Stomach smooth muscle (tissue), 2 donors: ENCODE measurements at regions not wholly inside any gene's neighbourhood (a gene's known extent, or its start where the extent isn't known, plus 50 kb on each side); places are given as distances from the start of the nearest gene placed in this dataset.

Experiments
- H3K27ac ChIP-seq: one replicate; pipeline ENCODE4 v1.7.0; 2013; ENCODE audit warnings: mild to moderate bottlenecking, low read length, inconsistent platforms
- H3K27me3 ChIP-seq, 2 donors: one replicate each; pipeline ENCODE4 v1.7.0; 2013; ENCODE audit warnings: low read length in 2 of 2; ENCODE audit not compliant: insufficient read depth in 2 of 2, control insufficient read depth in 1 of 2
- H3K36me3 ChIP-seq, 2 donors: one replicate each; pipeline ENCODE4 v1.7.0; 2013; ENCODE audit warnings: low read length in 2 of 2; ENCODE audit not compliant: control insufficient read depth in 2 of 2, insufficient read depth in 2 of 2
- H3K4me1 ChIP-seq: one replicate; pipeline ENCODE4 v1.7.0; 2013; ENCODE audit warnings: low read length; ENCODE audit not compliant: control insufficient read depth, insufficient read depth
- H3K4me3 ChIP-seq, 2 donors: one replicate each; pipeline ENCODE4 v1.7.0; 2013; ENCODE audit warnings: low read length in 2 of 2
- H3K9ac ChIP-seq, 2 donors: one replicate each; pipeline ENCODE4 v1.7.0; 2013; ENCODE audit warnings: low read length in 2 of 2, mild to moderate bottlenecking in 1 of 2
- H3K9me3 ChIP-seq, 2 donors: one replicate each; pipeline ENCODE4 v1.7.0; 2013; ENCODE audit warnings: low read length in 2 of 2; ENCODE audit not compliant: control insufficient read depth in 2 of 2
- donor health status: healthy.
- donor health status: Pancreatic carcinoma.

GRCh38 chr6:44624226-44624625 is 236.7 kb downstream of the CDC5L start:
- no peak overlapping the region for H3K27ac ChIP-seq
- H3K9ac ChIP-seq: no peak overlapping the region
- no peaks in the 10 kb centered on the region for H3K9me3 ChIP-seq
- no peak overlapping the region for H3K4me3 ChIP-seq
- H3K4me1 ChIP-seq: no peaks in the 10 kb centered on the region
- H3K36me3 ChIP-seq: no peaks in the 10 kb centered on the region
- H3K27me3 ChIP-seq: peaks cover 0 to 2% of the 10 kb centered on the region in 2 donors

- Histone ChIP-seq H3K36me3 (no peaks in the 10 kb centered on the region), H3K9me3 (no peaks in the 10 kb centered on the region), H3K27me3 (peaks cover 0 to 2% of the 10 kb centered on the region in 2 donors), H3K4me3 (no peak overlapping the region), H3K27ac (no peak overlapping the region), H3K4me1 (no peaks in the 10 kb centered on the region), H3K9ac (no peak overlapping the region)
Observed at GRCh38 chr6:44624936-44625573, 237.5 kb downstream of the CDC5L start.

DNA sequence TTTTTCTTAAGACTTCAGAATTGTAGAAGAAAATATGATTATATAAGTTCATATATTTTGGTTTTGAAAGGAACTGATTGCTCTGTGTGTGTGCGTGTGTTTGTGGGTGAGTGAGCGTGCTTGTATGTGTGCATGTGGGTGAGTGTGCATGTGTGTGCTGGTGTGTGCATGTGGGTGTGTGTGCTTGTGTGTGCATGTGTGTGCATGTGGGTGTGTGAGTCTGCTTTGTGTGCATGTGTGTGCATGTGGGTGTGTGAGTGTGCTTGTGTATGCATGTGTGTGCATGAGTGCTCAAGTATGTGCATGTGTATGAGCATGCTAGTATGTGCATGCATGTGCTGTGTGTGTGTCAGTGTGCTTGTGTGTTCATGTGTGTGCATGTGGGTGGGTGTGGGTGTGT is 238.5 kb downstream of the CDC5L start:
- Histone ChIP-seq H3K4me1 (no peaks in the 10 kb centered on the region), H3K27me3 (peaks cover 0 to 2% of the 10 kb centered on the region in 2 donors), H3K27ac (no peak overlapping the region), H3K9me3 (no peaks in the 10 kb centered on the region), H3K4me3 (no peak overlapping the region), H3K36me3 (no peaks in the 10 kb centered on the region), H3K9ac (no peak overlapping the region)

GRCh38 chr6:44626616-44627015 is 239.1 kb downstream of the CDC5L start:
- no peak overlapping the region for H3K27ac ChIP-seq
- no peak overlapping the region for H3K9ac ChIP-seq
- no peak overlapping the region for H3K4me3 ChIP-seq

GRCh38 chr6:44627091-44627882 is 239.8 kb downstream of the CDC5L start:
- Histone ChIP-seq H3K27me3 (peaks cover 0 to 2% of the 10 kb centered on the region in 2 donors), H3K4me1 (no peaks in the 10 kb centered on the region), H3K9me3 (no peaks in the 10 kb centered on the region), H3K36me3 (no peaks in the 10 kb centered on the region), H3K4me3 (no peak overlapping the region), H3K27ac (no peak overlapping the region), H3K9ac (no peak overlapping the region)

More at GRCh38 chr6:44626616-44627015, 239.1 kb downstream of the CDC5L start:
- H3K27me3 ChIP-seq: peaks cover 0 to 2% of the 10 kb centered on the region in 2 donors
- no peaks in the 10 kb centered on the region for H3K9me3 ChIP-seq
- no peaks in the 10 kb centered on the region for H3K4me1 ChIP-seq
- H3K36me3 ChIP-seq: no peaks in the 10 kb centered on the region

GRCh38 chr6:44627883-44628271 is 240.4 kb downstream of the CDC5L start:
- H3K4me1 ChIP-seq: no peaks in the 10 kb centered on the region
- H3K4me3 ChIP-seq: no peak overlapping the region
- no peak overlapping the region for H3K27ac ChIP-seq
- no peaks in the 10 kb centered on the region for H3K9me3 ChIP-seq
- no peak overlapping the region for H3K9ac ChIP-seq
- peaks cover 0 to 2% of the 10 kb centered on the region in 2 donors for H3K27me3 ChIP-seq
- H3K36me3 ChIP-seq: no peaks in the 10 kb centered on the region

GRCh38 chr6:44628347-44628746 is 240.8 kb downstream of the CDC5L start:
- Histone ChIP-seq H3K9me3 (no peaks in the 10 kb centered on the region), H3K4me1 (no peaks in the 10 kb centered on the region), H3K36me3 (no peaks in the 10 kb centered on the region), H3K27me3 (peaks cover 0 to 2% of the 10 kb centered on the region in 2 donors), H3K27ac (no peak overlapping the region), H3K9ac (no peak overlapping the region), H3K4me3 (no peak overlapping the region)

DNA sequence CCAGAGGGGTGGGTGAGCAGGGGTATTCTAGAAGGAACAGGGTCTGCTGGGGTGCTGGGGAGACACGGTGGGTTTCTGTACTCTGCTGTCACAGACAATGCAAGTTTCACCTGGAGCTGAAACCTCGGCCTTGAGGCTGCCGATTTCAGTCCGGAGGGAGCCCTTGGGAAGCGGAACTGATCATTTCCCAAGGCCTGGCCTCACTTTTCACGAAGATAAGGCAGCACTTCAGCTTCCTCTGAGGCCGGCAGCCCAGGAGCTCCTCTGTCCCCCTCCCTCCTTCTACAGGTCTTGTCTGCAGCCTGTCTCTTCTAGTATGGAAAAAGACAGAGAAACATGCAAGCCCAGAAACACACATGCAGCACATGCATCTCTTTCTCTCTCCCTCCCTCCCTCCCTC is 242.1 kb downstream of the CDC5L start:
- no peak overlapping the region for H3K9ac ChIP-seq
- no peaks in the 10 kb centered on the region for H3K9me3 ChIP-seq
- peaks cover 0 to 2% of the 10 kb centered on the region in 2 donors for H3K27me3 ChIP-seq
- H3K4me3 ChIP-seq: no peak overlapping the region
- no peaks in the 10 kb centered on the region for H3K4me1 ChIP-seq
- no peak overlapping the region for H3K27ac ChIP-seq
- H3K36me3 ChIP-seq: no peaks in the 10 kb centered on the region

DNA sequence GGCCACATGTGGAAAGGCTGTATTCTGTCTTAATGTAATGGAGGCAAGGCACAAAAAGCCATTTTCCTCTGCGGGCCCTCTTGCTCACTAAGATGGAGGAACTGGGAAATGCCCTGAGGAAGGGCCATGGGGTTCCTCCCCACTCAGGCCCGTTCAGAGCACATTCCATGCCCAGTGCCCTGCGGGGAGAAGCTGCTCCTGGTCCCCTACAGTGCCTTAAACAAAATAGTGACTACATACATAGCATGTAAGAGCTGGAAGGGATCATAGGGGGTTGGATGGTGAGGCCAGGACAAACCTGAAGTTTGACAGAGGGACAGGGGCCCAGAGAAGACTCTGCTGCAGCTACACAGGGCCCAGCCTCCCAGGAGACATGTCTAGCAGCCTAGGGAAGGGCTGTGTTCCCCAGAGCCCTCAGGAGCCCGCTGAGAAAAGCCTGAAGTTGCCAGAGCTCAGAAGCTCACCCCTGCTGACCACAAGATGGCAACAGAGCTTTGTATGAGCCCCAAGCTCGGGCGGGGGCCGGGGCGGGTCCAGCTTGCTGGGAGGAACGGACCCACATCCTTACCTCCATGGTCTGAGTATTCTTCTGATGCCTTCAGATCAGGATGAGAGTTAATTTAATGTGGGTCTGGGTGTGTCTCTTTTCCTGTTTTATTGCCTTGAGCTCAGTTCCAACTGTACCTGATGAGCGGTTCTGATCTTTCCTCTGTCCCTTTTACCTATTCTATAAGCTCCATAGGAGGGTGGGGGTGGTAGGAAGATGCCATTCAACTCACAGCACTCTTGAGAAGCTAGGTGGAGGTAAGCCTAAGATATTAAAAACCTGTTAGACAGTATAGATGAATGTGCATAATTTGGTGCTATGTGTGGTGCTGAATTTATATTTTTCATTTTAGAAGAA is 242.9 kb downstream of the CDC5L start:
- no peaks in the 10 kb centered on the region for H3K9me3 ChIP-seq
- no peaks in the 10 kb centered on the region for H3K36me3 ChIP-seq
- H3K4me3 ChIP-seq: no peak overlapping the region
- H3K4me1 ChIP-seq: no peaks in the 10 kb centered on the region
- H3K9ac ChIP-seq: no peak overlapping the region
- H3K27me3 ChIP-seq: peaks cover 0 to 2% of the 10 kb centered on the region in 2 donors
- H3K27ac ChIP-seq: no peak overlapping the region

- Histone ChIP-seq H3K27me3 (peaks cover 0 to 2% of the 10 kb centered on the region in 2 donors), H3K9ac (no peak overlapping the region), H3K9me3 (no peaks in the 10 kb centered on the region), H3K36me3 (no peaks in the 10 kb centered on the region), H3K27ac (no peak overlapping the region), H3K4me1 (no peaks in the 10 kb centered on the region), H3K4me3 (no peak overlapping the region)
Observed at GRCh38 chr6:44631968-44632367, 244.5 kb downstream of the CDC5L start.
